ENCODE measurements at regions not wholly inside any gene's neighbourhood (a gene's known extent, or its start where the extent isn't known, plus 50 kb on each side); places are given as distances from the start of the nearest gene placed in this dataset.

DNA sequence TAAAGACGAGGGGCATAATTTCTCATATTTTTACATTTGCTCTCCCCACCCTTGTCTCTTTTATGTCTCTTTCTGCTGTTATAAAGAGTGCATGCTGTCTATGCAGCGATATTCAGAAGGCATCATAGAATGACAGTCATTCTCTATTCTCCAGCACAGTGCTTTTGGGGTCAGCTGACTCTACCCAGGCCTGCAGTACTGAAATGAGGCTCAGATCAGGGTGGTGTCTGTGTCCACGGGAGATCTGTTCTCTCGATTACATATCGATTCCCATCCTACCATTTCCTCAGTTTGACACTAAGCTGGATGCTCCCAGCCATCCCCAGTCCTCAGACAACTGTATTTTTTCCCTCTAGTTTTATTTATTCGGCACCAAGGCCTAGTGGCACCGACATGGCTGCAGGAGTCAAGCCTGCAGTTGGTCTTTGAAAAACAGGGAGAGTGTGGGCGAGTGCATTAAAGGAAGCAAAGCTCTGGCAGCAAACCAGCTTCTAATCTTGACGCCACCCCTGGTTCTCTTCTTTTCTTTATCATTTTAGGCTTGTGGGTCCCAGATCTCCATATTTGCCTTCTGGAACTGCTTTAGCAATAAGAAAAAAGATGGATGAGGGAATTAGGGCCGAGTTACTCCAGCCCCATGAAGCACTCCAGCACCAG is 71.6 kb upstream of the PICALM start:
- Histone ChIP-seq H3K9me3 (no peaks in the 10 kb centered on the region), H3K4me3 (no peak overlapping the region), H3K27ac (no peak overlapping the region), H3K36me3 (no peaks in the 10 kb centered on the region), H3K4me1 (no peaks in the 10 kb centered on the region), H3K27me3 (no peaks in the 10 kb centered on the region)
- no peak for DNase-seq (ENCODE audit: low spot score in 2 of 2)
- TF ChIP-seq, protein P1, sequence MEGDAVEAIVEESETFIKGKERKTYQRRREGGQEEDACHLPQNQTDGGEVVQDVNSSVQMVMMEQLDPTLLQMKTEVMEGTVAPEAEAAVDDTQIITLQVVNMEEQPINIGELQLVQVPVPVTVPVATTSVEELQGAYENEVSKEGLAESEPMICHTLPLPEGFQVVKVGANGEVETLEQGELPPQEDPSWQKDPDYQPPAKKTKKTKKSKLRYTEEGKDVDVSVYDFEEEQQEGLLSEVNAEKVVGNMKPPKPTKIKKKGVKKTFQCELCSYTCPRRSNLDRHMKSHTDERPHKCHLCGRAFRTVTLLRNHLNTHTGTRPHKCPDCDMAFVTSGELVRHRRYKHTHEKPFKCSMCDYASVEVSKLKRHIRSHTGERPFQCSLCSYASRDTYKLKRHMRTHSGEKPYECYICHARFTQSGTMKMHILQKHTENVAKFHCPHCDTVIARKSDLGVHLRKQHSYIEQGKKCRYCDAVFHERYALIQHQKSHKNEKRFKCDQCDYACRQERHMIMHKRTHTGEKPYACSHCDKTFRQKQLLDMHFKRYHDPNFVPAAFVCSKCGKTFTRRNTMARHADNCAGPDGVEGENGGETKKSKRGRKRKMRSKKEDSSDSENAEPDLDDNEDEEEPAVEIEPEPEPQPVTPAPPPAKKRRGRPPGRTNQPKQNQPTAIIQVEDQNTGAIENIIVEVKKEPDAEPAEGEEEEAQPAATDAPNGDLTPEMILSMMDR (IDR thresholded peaks at IDR 0.05): no peak
- intact Hi-C loops (cut with DNase I): no loop called here

- Histone ChIP-seq H3K4me3 (no peak overlapping the region), H3K36me3 (no peaks in the 10 kb centered on the region), H3K27ac (no peak overlapping the region), H3K27me3 (no peaks in the 10 kb centered on the region), H3K4me1 (peaks cover 0 to 2% of the 10 kb centered on the region in 2 donors), H3K9me3 (no peaks in the 10 kb centered on the region)
- TF ChIP-seq, protein P1 (IDR thresholded peaks at IDR 0.05): no peak
- DNase-seq (ENCODE audit: low spot score in 2 of 2): no peak
- intact Hi-C loops (cut with DNase I): no loop called here
Observed at GRCh38 chr11:86138958-86139357, 70.1 kb upstream of the PICALM start.

DNA sequence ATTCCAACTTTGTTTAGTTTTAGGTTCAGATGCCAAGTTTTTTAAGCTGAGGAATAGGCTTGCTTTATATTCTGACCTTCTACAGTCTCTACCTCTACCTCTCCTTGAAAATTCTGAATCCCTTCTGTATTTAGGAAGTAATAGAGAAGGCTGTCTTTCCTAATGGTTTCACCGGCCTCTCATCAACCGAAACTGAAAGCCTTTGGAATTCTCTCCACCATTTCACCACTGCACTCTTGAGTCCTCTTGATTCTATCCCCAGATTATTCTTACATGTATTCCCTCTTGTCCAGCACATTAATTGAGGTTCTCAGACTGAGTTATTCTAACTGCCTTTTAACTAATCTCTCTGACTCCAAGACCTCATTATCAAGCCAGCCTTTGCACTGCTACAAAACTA is 67.7 kb upstream of the PICALM start:
- TF ChIP-seq, protein P1 (IDR thresholded peaks at IDR 0.05): no peak
- intact Hi-C loops (cut with DNase I): no loop called here
- Histone ChIP-seq H3K4me3 (no peak overlapping the region), H3K36me3 (no peaks in the 10 kb centered on the region), H3K9me3 (no peaks in the 10 kb centered on the region), H3K27me3 (no peaks in the 10 kb centered on the region), H3K4me1 (peaks cover 0 to 2% of the 10 kb centered on the region in 2 donors), H3K27ac (no peak overlapping the region)
- no peak for DNase-seq (ENCODE audit: low spot score in 2 of 2)

- Histone ChIP-seq H3K27ac (peak overlapping the region in 1 of 2 donors; percentile 45), H3K36me3 (no peaks in the 10 kb centered on the region), H3K9me3 (no peaks in the 10 kb centered on the region), H3K4me3 (no peak overlapping the region), H3K27me3 (no peaks in the 10 kb centered on the region), H3K4me1 (peaks cover 0 to 2% of the 10 kb centered on the region in 2 donors)
- intact Hi-C loops (cut with DNase I): no loop called here
- TF ChIP-seq, protein P1 (IDR thresholded peaks at IDR 0.05): no peak
- DNase-seq (ENCODE audit: low spot score in 2 of 2): no peak
Observed at GRCh38 chr11:86135319-86135714, 66.4 kb upstream of the PICALM start.

DNA sequence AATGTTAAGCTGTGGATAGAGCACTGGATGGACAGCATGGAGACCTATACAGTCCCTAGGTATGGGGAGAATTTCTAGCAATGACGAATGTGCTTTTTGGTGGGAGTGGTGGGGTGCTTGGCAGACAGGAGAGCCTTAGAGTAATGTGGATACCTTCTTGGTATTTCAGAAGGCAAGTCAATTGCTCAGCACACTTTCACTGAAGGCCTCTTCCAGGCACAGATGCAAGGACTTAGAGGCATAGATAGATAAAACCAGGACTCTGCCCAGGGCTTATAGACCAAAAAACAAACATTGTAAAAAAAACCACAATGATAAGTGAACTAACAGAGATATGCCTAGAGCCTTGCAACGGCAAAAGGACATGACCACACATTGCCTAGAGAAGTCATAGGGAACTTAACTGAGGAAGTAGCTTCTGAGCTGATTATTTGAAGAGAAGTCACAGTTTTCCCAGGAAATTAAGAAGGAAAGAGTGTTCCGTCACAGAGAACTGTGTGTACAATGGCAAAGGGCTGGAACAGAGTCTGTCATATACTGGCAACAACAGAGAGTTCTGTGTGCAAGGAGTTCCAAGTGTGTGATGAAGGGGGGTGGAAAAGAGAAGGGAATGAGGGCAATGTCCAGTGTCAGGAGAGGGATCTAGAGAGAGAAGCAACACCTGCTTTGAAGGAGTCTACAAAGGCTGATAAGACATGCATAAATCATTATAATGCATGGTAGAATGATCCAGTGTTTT is 65.9 kb upstream of the PICALM start:
- TF ChIP-seq, protein P1 (IDR thresholded peaks at IDR 0.05): no peak

More for the DNA sequence above, 65.9 kb upstream of the PICALM start:
- intact Hi-C loops (cut with DNase I): no loop called here
- no peak overlapping the region for H3K4me3 ChIP-seq
- H3K4me1 ChIP-seq: peaks cover 0 to 2% of the 10 kb centered on the region in 2 donors
- DNase-seq (ENCODE audit: low spot score in 2 of 2): no peak
- H3K36me3 ChIP-seq: no peaks in the 10 kb centered on the region
- peak overlapping the region in 1 of 2 donors; percentile 45 for H3K27ac ChIP-seq
- no peaks in the 10 kb centered on the region for H3K9me3 ChIP-seq
- H3K27me3 ChIP-seq: no peaks in the 10 kb centered on the region

Data from ascending aorta (tissue), 2 donors.